ENCODE measurements at regions not wholly inside any gene's neighbourhood (a gene's known extent, or its start where the extent isn't known, plus 50 kb on each side); places are given as distances from the start of the nearest gene placed in this dataset.

GRCh38 chr2:136557203-136557602 lies 208.1 kb upstream of the THSD7B start:
- DNase-seq = no peak

DNA sequence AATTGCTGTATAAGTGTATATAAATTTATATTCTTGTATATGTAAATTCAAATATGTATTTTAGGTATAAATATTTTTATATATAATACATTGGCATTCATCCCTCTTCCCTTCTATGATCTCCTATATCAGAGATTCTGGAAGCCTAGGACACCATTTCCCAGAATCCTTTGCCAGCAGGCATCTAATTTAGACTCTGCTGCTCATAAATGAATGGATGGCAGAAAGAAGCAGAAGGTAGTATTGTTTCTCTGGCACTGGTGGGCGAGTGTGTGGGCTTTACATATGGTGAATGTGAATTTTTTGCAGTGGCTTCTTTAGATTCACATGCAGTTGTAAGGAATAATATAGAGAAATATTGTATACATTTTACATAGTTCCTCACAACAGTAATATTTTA lies 215.2 kb upstream of the THSD7B start:
- DNase-seq = no peak

DNA sequence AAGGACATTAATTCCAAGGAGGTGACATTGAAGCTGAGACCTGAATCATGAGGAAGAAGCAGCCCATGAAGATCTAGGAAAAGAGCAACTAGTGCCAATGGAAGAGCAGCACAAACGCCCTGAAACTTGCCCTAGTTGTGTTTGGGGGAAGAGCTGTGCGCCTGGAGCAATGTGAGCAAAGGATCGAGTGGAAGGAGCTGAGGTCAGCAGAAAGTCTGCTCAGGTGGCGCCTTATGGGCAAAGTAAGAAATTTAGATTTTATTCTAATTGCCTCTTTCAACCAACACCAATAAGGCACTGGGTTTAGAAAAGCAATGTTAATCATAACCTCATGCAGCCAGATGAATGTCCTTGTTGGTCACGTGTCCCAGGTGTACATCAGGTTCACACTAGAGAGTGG lies 226.0 kb upstream of the THSD7B start:
- no peak for DNase-seq

DNA sequence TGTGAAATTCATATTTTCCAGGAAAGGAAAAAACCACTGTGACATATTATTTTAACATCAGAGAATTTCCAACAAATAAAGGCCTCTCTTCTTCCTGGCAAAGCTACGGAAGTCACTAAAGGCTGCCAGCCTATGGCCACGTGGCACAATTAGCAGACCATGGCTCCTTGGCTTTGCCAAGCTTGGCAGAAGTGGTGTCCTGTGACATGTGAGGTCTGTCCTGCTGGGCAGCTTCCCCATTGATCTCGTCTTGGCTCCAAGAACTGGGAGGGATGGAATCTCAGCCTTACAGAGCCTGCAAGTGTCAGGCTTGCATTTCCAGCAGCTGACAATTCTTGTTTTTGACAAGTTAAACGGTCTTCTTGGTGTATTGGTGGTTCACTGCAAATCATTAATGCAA lies 226.9 kb upstream of the THSD7B start:
- DNase-seq = no peak

- DNase-seq = no peak
Observed at GRCh38 chr2:136534811-136535210, 230.5 kb upstream of the THSD7B start.

DNA sequence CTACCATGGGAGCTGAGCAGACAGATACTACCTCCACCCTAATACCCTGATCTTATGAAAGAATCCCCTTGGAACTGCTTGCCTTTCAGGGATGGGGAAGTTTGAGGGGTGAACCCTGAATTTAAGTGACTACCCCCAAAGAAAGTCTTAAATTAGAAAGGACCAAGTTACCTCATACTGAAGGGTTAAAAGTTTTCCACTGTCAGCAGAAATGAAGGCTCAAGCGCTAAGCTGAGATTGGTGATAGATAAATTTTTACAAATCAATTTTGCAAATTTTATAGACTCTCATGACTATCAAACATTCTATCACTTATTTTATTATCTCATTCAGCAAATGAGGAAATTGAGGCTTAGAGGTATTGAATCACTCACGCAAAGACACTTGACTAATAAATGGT lies 233.2 kb upstream of the THSD7B start:
- no peak for DNase-seq

- DNase-seq = no peak
Observed at GRCh38 chr2:136531731-136532130, 233.6 kb upstream of the THSD7B start.

DNA sequence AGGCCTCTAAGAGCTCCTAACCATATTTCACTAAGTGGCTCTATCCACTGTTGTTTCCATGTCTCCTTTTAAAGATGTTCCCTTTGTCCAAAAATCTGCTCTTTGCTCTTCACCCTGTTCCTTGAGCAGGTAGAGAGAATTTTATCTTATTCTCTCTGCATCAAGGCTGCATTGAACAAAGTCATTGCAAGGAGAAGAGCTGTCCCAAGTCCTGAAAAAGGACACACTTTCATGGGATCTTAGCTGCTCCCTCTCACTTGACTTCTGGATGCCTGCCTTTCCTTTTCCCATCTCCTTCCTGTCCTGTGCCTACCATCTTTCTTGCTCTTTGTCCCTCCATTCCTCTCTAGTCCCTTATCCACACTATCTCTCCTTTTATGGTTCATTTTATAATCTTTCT lies 235.2 kb upstream of the THSD7B start:
- no peak for DNase-seq

GRCh38 chr2:136527560-136527959 lies 237.8 kb upstream of the THSD7B start:
- DNase-seq = peak in 2 of 3 donors; percentile 14 to 20

GRCh38 chr2:136522724-136523123 lies 242.6 kb upstream of the THSD7B start:
- no peak for DNase-seq

DNA sequence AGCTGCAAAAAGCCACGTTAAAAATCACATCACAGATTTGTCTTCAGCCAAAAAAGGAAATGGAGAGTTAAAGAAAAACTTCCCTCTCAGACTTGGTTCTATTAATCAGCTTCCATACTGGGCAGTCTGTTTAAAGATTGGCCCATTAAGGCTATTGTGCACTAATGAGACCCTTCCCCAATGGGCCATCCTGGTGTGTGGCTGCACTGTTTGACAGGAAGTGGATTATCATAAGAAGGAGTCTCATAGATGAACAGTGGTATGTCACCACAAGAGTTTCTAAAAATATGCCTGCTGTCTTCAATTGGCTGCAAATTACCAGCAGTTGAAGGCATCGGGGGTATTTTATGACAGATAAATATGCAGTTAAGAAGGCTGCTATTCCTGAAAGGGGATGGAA lies 247.6 kb upstream of the THSD7B start:
- DNase-seq = no peak

- no peak for DNase-seq
Observed at GRCh38 chr2:136510244-136510643, 255.1 kb upstream of the THSD7B start.

DNA sequence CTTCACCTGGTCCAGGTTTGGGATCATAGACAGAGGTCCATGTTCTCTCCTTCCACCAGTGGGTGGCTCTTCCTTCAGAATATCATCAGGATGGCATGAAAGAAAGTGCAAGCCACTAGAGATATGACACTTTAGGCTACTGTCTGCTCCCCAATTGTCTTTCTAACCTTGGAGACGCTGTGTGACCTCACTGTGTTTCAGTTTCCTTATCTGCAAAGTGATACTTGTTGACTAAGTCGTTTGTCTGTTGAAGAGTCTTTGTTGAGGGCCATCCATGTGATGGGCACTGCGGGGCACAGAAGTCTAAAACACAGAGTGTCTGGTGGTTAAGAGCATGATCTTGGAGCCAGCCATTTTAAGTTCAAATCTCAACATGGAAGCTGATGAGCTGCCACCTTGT lies 259.9 kb upstream of the THSD7B start:
- DNase-seq = no peak

DNA sequence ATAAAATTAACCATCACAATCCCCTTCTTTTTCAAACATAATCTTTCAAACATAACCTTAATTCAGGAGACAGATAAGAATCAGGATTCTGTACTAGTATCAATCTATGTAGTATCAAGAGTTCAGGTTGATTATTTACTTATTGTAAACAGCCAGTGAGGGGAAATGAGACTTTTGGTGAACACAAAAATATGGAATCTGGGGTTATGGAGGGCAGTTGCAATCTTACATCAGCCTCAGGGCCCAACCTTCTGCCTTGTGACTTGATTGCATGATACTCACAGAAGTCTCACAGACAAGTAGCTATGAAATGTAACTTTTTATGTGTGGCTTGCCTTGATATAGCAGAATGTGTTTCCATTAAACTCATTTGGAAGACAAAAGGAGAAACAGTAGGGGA lies 262.7 kb upstream of the THSD7B start:
- DNase-seq = no peak

- DNase-seq = no peak
Observed at GRCh38 chr2:136497709-136498108, 267.6 kb upstream of the THSD7B start.

DNA sequence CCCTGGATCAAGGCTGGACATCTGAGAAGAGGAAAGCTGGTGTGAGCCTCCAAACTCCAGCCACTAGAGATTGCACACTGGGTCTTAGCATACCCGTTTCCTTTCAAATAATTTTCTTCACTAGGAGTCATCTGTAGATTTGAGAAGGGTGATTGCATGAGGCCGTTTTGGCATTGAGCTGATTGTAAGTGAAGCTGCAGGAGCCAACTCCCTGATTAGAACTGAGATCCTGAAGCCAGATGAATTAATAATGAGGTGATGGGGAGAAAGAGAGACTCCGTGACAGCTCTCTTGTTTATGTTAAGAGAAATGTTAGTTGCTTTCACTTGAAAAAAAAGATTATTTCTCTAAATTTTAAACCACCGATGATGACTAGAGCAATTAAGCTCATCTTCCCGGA lies 268.4 kb upstream of the THSD7B start:
- DNase-seq = no peak

DNA sequence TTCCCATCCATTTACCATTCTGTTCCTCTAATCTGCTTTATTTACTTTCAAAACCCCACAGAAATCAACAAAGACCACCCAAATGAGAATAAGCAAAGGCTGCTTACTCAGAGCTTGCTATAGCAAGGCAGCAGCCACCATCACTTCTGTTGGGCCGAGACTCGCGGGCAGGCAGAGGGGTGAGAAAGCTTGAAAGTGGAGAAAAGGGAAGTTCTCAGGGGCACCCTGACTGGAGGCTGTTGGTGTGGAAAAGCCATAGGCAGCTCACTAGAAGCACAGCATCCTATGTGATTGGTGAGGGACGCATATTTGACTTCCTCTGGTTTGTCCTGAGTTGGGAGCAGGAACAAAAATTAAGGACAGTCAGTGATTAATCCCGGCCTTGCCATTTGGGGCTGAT lies 269.7 kb upstream of the THSD7B start:
- DNase-seq = no peak

DNA sequence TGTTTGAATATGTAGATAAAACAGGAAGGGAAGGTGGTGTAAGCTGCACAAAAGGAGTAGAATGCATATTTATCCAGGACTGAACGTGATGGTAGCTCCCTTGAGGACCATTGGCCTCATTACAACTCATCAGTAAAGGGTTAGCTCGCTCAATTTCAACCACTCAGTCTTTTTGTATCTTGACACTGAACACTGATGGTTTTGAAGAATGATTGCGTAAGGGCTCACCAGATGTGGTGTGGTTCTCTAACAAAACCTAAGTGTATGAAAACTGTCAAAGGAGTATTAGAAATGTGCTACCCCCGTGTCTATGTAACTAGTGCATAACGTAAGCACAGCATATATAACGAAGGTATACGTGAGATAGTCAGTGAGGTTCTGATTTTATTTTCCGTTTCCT lies 272.4 kb upstream of the THSD7B start:
- no peak for DNase-seq

DNA sequence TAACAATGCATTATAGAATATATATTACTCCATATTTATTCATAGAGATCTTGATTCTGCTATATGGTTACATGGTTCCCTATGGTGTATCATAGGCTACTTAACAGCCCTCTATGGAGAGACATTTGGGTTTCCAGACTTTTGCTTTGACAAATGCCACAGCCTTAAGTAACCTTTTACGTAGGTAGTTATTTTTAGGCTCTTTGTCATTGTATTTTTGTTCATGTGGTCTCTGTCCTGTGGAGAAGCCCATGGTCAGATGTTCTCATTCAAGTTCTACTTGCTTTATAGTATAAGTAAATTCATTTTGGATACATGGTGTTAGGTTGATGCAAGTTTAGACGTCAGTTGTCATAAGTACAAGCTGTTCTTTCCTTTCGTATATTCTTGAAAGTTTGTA lies 275.2 kb upstream of the THSD7B start:
- DNase-seq = no peak

DNA sequence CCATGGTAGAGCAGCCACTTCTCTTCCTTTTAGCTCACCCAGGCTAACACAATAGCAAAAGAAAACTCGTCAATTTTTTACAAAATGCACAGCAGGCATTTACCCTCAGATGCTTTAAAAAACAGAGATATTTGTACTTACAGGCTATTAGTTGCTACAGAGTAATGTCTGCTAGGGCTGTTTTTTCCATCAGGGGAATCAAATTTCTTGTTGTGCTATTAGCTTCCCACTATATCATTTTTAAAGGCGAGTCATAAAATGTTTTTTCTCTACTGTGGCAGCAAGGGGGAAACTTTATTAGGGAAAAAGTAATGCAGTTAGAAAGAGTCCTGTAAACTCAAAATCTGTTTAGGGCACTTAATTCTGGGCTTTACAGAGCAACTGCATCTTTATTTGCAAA lies 277.9 kb upstream of the THSD7B start:
- no peak for DNase-seq

GRCh38 chr2:136486115-136486514 lies 279.2 kb upstream of the THSD7B start:
- no peak for DNase-seq

DNA sequence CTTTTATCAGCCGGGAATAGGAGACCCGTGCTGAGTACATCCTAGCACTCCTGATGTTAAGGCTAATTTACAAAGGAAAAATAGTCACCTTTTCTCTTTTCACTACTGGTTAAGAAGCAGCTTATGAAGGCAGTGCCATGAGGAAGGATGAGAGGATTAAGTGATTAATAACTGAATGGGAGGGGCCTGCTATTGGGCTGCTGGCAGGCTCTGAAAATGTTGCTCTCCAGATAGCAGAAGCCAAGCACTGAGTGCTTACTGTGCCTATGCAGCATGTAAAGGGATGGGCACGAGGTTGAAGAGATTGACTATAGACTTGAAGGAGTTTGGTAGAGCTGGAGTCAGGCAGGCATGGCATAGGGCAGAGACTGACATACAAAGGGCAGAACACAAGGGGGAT lies 282.4 kb upstream of the THSD7B start:
- DNase-seq = no peak

GRCh38 chr2:136482006-136482405 lies 283.3 kb upstream of the THSD7B start:
- no peak for DNase-seq

GRCh38 chr2:136479696-136480095 lies 285.6 kb upstream of the THSD7B start:
- no peak for DNase-seq

DNA sequence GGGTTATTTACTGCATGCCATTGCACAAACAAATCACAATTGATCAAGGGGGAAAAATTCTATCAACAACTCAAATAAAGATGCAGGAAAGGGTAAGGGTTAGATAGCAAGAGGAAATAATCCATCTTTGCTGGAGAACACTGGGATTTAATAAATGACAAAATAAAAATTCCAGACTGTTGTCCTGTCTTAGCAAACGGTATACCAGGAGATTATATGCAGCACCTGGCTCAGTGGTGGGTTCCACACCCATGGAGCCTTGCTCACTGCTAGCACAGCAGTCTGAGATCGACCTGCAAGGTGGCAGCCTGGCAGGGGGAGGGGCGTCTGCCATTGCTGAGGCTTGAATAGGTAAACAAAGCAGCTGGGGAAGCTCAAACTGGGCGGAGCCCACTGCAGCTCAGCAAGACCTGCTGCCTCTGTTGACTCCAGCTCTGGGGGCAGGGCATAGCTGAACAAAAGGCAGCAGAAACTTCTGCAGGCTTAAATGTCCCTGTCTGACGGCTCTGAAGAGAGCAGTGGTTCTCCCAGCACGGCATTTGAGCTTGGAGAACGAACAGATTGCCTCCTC lies 296.5 kb upstream of the THSD7B start:
- DNase-seq = no peak

GRCh38 chr2:136452528-136452927 lies 312.8 kb upstream of the THSD7B start:
- no peak for DNase-seq
